ENCODE measurements at regions not wholly inside any gene's neighbourhood (a gene's known extent, or its start where the extent isn't known, plus 50 kb on each side); places are given as distances from the start of the nearest gene placed in this dataset.

GRCh38 chr1:70820396-70820795 is 227.2 kb downstream of the PTGER3 start:
- TF ChIP-seq, protein P1, sequence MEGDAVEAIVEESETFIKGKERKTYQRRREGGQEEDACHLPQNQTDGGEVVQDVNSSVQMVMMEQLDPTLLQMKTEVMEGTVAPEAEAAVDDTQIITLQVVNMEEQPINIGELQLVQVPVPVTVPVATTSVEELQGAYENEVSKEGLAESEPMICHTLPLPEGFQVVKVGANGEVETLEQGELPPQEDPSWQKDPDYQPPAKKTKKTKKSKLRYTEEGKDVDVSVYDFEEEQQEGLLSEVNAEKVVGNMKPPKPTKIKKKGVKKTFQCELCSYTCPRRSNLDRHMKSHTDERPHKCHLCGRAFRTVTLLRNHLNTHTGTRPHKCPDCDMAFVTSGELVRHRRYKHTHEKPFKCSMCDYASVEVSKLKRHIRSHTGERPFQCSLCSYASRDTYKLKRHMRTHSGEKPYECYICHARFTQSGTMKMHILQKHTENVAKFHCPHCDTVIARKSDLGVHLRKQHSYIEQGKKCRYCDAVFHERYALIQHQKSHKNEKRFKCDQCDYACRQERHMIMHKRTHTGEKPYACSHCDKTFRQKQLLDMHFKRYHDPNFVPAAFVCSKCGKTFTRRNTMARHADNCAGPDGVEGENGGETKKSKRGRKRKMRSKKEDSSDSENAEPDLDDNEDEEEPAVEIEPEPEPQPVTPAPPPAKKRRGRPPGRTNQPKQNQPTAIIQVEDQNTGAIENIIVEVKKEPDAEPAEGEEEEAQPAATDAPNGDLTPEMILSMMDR (IDR thresholded peaks at IDR 0.05), result no peak
- TF ChIP-seq ZNF138 (CRISPR knock-in tag; conservative IDR thresholded peaks at IDR 0.05), result no peak

All from WTC11 (cell line).